ENCODE measurements at regions not wholly inside any gene's neighbourhood (a gene's known extent, or its start where the extent isn't known, plus 50 kb on each side); places are given as distances from the start of the nearest gene placed in this dataset.
"Not testable (repeated sequence)": the region's sequence is repeated elsewhere in the genome, so short reads cannot be mapped to it uniquely, and the experiment has no call there.

DNA sequence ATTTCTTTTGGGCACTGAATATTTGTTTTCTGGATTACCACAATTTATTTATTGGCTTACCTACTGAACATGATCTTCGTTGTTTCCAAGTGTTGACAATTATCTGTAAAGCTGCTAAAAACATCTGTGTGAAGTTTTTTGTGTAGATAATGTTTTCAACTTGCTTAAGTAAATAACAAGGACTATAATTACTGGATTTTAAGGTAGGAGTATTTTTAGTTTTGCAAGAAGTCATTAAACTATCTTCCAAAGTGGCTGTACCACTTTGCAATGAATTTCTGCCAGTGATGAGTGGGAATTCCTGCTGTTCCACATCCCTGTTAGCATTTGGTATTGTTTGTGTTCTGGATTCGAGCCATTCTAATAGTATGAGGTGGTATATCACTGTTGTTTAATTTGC, 702.2 kb downstream of the MECOM start:
- Mint-ChIP-seq H3K4me1 (ENCODE audit: low read depth) (no peaks in the 10 kb centered on the region), H3K27me3 (ENCODE audit: low read depth) (no peaks in the 10 kb centered on the region), H3K36me3 (ENCODE audit: insufficient read depth) (no peaks in the 10 kb centered on the region), H3K9me3 (no peaks in the 10 kb centered on the region), H3K4me3 (no peak overlapping the region)
- DNase-seq (no peak), ATAC-seq (no peak)

DNA sequence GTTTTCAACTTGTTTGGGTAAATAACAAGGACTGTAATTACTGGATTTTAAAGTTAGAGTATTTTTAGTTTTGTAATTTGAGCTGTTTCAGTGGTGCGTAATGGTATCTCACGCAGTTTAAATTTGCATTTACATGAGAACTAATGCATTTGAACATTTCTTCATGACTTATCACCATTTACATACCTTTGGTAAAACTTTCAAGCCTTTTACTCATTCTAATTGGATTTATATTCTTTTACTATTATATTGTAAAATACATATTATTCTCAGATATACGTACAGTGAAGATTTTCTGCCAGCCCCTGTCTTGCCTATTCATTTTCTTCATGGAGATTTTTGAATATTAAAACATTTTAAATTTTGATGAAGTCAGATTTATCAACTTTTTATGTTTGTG, 703.8 kb downstream of the MECOM start:
- ATAC-seq (no peak), DNase-seq (no peak)
- Mint-ChIP-seq H3K4me3 (no peak overlapping the region), H3K9me3 (no peaks in the 10 kb centered on the region), H3K27me3 (ENCODE audit: low read depth) (no peaks in the 10 kb centered on the region), H3K4me1 (ENCODE audit: low read depth) (no peaks in the 10 kb centered on the region), H3K36me3 (ENCODE audit: insufficient read depth) (no peaks in the 10 kb centered on the region)

GRCh38 chr3:168958466-168958865, 705.0 kb downstream of the MECOM start:
- Mint-ChIP-seq H3K4me1 (ENCODE audit: low read depth) (no peaks in the 10 kb centered on the region), H3K9me3 (no peaks in the 10 kb centered on the region), H3K4me3 (no peak overlapping the region), H3K27me3 (ENCODE audit: low read depth) (no peaks in the 10 kb centered on the region), H3K36me3 (ENCODE audit: insufficient read depth) (no peaks in the 10 kb centered on the region)
- ATAC-seq (no peak), DNase-seq (no peak)

DNA sequence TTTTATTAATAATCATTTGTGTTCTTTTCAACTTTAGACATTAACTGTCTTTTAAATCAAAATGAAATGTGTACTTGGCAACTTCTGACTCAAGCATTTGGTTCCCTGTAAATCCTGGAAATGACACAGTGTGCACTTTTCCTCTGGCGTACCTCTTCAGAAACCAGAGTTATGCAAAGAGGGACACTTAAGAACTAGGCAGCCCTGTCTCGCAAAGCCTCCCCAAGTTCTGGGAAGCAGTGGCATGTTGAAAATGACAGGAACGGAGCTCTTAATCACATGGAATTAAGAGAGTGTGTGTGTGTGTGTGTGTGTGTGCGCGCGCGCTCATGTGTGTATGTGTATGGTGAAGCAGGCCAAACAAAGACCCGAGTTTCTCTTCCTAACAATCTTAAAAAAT, 707.4 kb downstream of the MECOM start:
- no peak for ATAC-seq

DNA sequence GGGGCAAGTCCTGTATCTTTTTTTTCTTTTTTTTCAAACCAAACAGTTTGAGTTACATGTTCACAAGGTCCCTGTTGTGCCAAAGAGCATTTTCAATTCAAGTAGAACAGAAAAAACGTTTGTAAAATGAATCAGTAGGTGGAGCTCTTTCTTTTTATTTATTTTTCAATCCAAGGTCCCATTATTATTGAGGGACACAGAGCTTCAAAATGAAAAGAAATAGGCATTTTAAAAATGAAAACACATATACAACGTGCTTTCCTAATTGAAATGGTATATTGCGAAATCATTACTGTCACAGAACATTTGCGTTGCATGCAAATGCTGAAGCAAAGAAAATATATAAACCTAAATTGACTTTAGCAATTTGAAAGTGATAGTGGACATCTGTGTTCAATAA, 711.0 kb downstream of the MECOM start:
- H3K27me3 Mint-ChIP-seq (ENCODE audit: low read depth) = no peaks in the 10 kb centered on the region
- H3K4me3 Mint-ChIP-seq = no peak overlapping the region
- no peaks in the 10 kb centered on the region for H3K4me1 Mint-ChIP-seq (ENCODE audit: low read depth)
- ATAC-seq = no peak
- no peaks in the 10 kb centered on the region for H3K36me3 Mint-ChIP-seq (ENCODE audit: insufficient read depth)
- DNase-seq = no peak
- H3K9me3 Mint-ChIP-seq = no peaks in the 10 kb centered on the region

More for the DNA sequence above, 707.4 kb downstream of the MECOM start:
- Mint-ChIP-seq H3K9me3 (no peaks in the 10 kb centered on the region), H3K36me3 (ENCODE audit: insufficient read depth) (no peaks in the 10 kb centered on the region), H3K4me3 (no peak overlapping the region), H3K4me1 (ENCODE audit: low read depth) (no peaks in the 10 kb centered on the region), H3K27me3 (ENCODE audit: low read depth) (no peaks in the 10 kb centered on the region)
- no peak for DNase-seq

- Mint-ChIP-seq H3K4me1 (ENCODE audit: low read depth) (no peaks in the 10 kb centered on the region), H3K27me3 (ENCODE audit: low read depth) (no peaks in the 10 kb centered on the region), H3K36me3 (ENCODE audit: insufficient read depth) (no peaks in the 10 kb centered on the region), H3K4me3 (no peak overlapping the region), H3K9me3 (no peaks in the 10 kb centered on the region)
- ATAC-seq (no peak), DNase-seq (no peak)
These were observed 711.6 kb downstream of the MECOM start for GRCh38 chr3:168951884-168952283.

DNA sequence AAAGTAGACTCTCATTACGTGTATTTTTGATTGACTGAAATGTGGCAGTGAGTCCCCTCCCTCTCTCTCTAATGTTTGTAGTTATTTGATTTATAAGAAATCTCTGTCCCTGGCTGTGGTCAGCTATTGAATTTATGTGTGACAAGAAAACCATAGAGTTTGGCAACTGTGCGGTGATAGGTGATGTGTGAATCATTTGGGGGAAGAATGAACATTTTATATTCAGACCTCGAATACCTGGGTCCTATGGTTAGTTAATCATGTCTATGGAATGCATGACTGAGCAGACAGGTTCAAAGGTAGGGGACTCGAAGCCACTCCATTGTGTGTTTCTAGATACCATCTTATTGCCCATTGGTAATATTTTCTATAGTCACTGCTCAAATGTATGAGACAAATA, 712.1 kb downstream of the MECOM start:
- H3K4me3 Mint-ChIP-seq = no peak overlapping the region
- no peaks in the 10 kb centered on the region for H3K9me3 Mint-ChIP-seq

DNA sequence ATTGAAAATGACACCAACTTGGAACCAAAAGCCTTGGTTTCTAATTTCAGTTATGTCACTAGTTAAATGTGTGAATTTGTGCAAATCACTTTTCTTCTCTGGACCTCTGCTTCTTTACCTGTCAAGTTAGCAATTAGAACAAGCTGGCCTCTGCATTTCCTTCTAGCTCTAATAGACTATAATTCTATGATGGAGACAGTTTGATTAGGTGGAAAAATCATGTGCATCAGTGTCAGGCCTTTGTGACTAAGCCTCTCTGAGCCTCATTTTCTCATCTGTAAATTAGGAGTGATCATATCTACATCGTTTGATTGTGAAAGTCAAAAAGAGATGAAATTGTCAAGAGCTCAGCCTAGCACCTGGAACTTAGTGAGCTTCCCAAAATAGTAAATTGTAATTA, 712.9 kb downstream of the MECOM start:
- no peak for ATAC-seq
- Mint-ChIP-seq H3K27me3 (ENCODE audit: low read depth) (no peaks in the 10 kb centered on the region), H3K4me1 (ENCODE audit: low read depth) (no peaks in the 10 kb centered on the region), H3K4me3 (no peak overlapping the region), H3K36me3 (ENCODE audit: insufficient read depth) (no peaks in the 10 kb centered on the region), H3K9me3 (no peaks in the 10 kb centered on the region)
- DNase-seq = no peak

More for the DNA sequence above, 712.1 kb downstream of the MECOM start:
- DNase-seq = no peak
- Mint-ChIP-seq H3K36me3 (ENCODE audit: insufficient read depth) (no peaks in the 10 kb centered on the region), H3K4me1 (ENCODE audit: low read depth) (no peaks in the 10 kb centered on the region), H3K27me3 (ENCODE audit: low read depth) (no peaks in the 10 kb centered on the region)
- no peak for ATAC-seq

DNA sequence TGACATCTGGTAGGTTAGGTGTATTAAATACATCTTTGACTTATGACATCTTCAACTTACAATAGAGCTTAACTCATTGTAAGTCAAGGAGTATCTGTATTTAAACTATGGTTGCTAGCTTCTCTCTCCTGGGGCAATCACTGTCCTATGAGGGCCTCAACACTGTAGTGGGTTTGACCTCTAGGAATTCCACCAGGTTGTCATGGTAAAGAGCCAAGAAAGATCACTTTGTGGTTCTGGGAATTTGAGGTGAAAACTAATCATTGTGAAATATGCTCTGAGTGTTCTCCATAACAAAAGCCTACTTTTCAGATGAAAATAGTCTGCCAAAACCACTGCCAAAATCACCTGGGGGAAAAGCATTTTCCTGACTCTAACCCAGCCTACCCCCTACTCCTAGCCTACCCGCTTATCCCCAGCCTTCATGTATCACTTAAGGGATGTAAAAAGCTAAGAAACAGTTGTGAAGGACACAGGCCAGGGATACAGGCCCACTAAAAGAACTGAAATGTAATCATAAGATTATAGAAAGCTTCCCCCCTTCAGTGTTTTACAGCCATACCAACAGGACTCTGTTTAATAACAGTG, 723.8 kb downstream of the MECOM start:
- no peak for DNase-seq

GRCh38 chr3:168933614-168934013, 729.9 kb downstream of the MECOM start:
- ATAC-seq = no peak
- Mint-ChIP-seq H3K27me3 (ENCODE audit: low read depth) (no peaks in the 10 kb centered on the region), H3K9me3 (peaks cover 25% of the 10 kb centered on the region), H3K4me3 (no peak overlapping the region), H3K4me1 (ENCODE audit: low read depth) (no peaks in the 10 kb centered on the region), H3K36me3 (ENCODE audit: insufficient read depth) (no peaks in the 10 kb centered on the region)
- no peak for DNase-seq

More for the DNA sequence above, 723.8 kb downstream of the MECOM start:
- Mint-ChIP-seq H3K9me3 (no peaks in the 10 kb centered on the region), H3K27me3 (ENCODE audit: low read depth) (no peaks in the 10 kb centered on the region), H3K4me3 (no peak overlapping the region), H3K4me1 (ENCODE audit: low read depth) (no peaks in the 10 kb centered on the region), H3K36me3 (ENCODE audit: insufficient read depth) (no peaks in the 10 kb centered on the region)
- no peak for ATAC-seq

DNA sequence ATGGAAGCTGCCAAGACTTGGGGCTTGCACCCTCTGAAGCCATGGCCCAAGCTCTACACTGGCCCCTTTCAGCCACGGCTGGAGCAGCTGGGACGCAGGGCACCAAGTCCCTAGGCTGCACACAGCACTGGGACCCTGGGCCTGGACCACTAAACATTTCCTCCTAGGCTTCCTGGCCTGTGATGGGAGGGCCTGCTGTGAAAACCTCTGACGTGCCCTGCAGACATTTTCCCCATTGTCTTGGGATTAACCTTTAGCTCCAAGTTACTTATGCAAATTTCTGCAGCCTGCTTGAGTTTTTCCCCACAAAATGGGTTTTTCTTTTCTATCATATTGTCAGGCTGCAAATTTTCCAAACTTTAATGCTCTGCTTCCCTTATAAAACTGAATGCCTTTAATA, 733.5 kb downstream of the MECOM start:
- H3K27me3 Mint-ChIP-seq (ENCODE audit: low read depth); ATAC-seq; DNase-seq; H3K4me1 Mint-ChIP-seq (ENCODE audit: low read depth); H3K4me3 Mint-ChIP-seq; H3K36me3 Mint-ChIP-seq (ENCODE audit: insufficient read depth): not testable (repeated sequence)
- peaks cover 25% of the 10 kb centered on the region for H3K9me3 Mint-ChIP-seq

GRCh38 chr3:168926426-168926825, 737.1 kb downstream of the MECOM start:
- no peaks in the 10 kb centered on the region for H3K36me3 Mint-ChIP-seq (ENCODE audit: insufficient read depth)
- ATAC-seq = no peak
- peaks cover 13% of the 10 kb centered on the region for H3K9me3 Mint-ChIP-seq
- no peak for DNase-seq
- no peaks in the 10 kb centered on the region for H3K27me3 Mint-ChIP-seq (ENCODE audit: low read depth)
- H3K4me3 Mint-ChIP-seq = no peak overlapping the region
- no peaks in the 10 kb centered on the region for H3K4me1 Mint-ChIP-seq (ENCODE audit: low read depth)

DNA sequence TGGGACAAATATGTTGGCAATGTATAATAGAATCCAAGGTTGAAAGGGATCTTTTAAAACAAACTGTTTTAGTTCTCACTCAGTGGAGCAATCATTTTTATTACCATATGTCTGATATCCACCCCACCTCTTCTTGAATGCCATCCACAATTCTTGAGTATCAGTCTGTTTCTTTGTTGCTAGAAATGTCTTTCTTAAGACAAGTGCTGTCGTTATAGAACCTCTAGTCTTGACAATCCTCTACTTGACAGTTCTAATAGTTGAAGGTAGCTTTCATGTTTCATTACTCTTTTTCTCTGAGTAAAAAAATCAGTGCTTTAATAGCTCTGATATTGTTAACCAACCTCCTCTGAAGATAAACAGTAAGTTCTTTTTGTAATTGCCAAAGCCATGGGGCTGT, 737.9 kb downstream of the MECOM start:
- no peak for ATAC-seq
- Mint-ChIP-seq H3K9me3 (peaks cover 6% of the 10 kb centered on the region), H3K4me3 (no peak overlapping the region), H3K36me3 (ENCODE audit: insufficient read depth) (no peaks in the 10 kb centered on the region), H3K27me3 (ENCODE audit: low read depth) (no peaks in the 10 kb centered on the region), H3K4me1 (ENCODE audit: low read depth) (no peaks in the 10 kb centered on the region)
- DNase-seq = no peak

GRCh38 chr3:168914662-168915061, 748.9 kb downstream of the MECOM start:
- Mint-ChIP-seq H3K9me3 (no peaks in the 10 kb centered on the region), H3K4me1 (ENCODE audit: low read depth) (no peaks in the 10 kb centered on the region), H3K36me3 (ENCODE audit: insufficient read depth) (no peaks in the 10 kb centered on the region), H3K27me3 (ENCODE audit: low read depth) (no peaks in the 10 kb centered on the region), H3K4me3 (no peak overlapping the region)
- ATAC-seq = no peak
- no peak for DNase-seq

GRCh38 chr3:168909260-168909659, 754.3 kb downstream of the MECOM start:
- Mint-ChIP-seq H3K4me3 (no peak overlapping the region), H3K9me3 (no peaks in the 10 kb centered on the region), H3K4me1 (ENCODE audit: low read depth) (no peaks in the 10 kb centered on the region), H3K36me3 (ENCODE audit: insufficient read depth) (no peaks in the 10 kb centered on the region), H3K27me3 (ENCODE audit: low read depth) (no peaks in the 10 kb centered on the region)
- ATAC-seq = no peak
- no peak for DNase-seq

- no peaks in the 10 kb centered on the region for H3K27me3 Mint-ChIP-seq (ENCODE audit: low read depth)
- H3K9me3 Mint-ChIP-seq = peaks cover 14% of the 10 kb centered on the region
- H3K4me3 Mint-ChIP-seq = no peak overlapping the region
- H3K4me1 Mint-ChIP-seq (ENCODE audit: low read depth) = no peaks in the 10 kb centered on the region
- ATAC-seq = no peak
- H3K36me3 Mint-ChIP-seq (ENCODE audit: insufficient read depth) = no peaks in the 10 kb centered on the region
- DNase-seq = no peak
These were observed 768.1 kb downstream of the MECOM start for GRCh38 chr3:168895419-168895818.
